ENCODE measurements at regions not wholly inside any gene's neighbourhood (a gene's known extent, or its start where the extent isn't known, plus 50 kb on each side); places are given as distances from the start of the nearest gene placed in this dataset.

- DNase-seq (ENCODE audit: low read depth, low spot score), result no peak
- Mint-ChIP-seq H3K36me3 (ENCODE audit: low read depth) (no peaks in the 10 kb centered on the region), H3K27ac (ENCODE audit: unreplicated experiment) (no peak overlapping the region), H3K4me1 (no peaks in the 10 kb centered on the region), H3K4me3 (no peak overlapping the region), H3K27me3 (ENCODE audit: low read depth) (no peaks in the 10 kb centered on the region), H3K9me3 (no peaks in the 10 kb centered on the region)
- TF ChIP-seq CTCF (conservative IDR thresholded peaks at IDR 0.05), result no peak
Measured at GRCh38 chr3:3675186-3675585, 124.0 kb upstream of the LRRN1 start.

GRCh38 chr3:3666664-3667063, 132.6 kb upstream of the LRRN1 start:
- Mint-ChIP-seq H3K4me1 (no peaks in the 10 kb centered on the region), H3K27ac (ENCODE audit: unreplicated experiment) (no peak overlapping the region), H3K27me3 (ENCODE audit: low read depth) (no peaks in the 10 kb centered on the region)

GRCh38 chr3:3665961-3666640, 133.1 kb upstream of the LRRN1 start:
- Mint-ChIP-seq H3K9me3 (peaks cover 2% of the 10 kb centered on the region), H3K27ac (ENCODE audit: unreplicated experiment) (no peak overlapping the region), H3K4me1 (no peaks in the 10 kb centered on the region), H3K36me3 (ENCODE audit: low read depth) (no peaks in the 10 kb centered on the region), H3K27me3 (ENCODE audit: low read depth) (no peaks in the 10 kb centered on the region), H3K4me3 (no peak overlapping the region)
- no peak for TF ChIP-seq CTCF (conservative IDR thresholded peaks at IDR 0.05)
- DNase-seq (ENCODE audit: low read depth, low spot score), result no peak

More at GRCh38 chr3:3666664-3667063, 132.6 kb upstream of the LRRN1 start:
- TF ChIP-seq CTCF (conservative IDR thresholded peaks at IDR 0.05), result no peak
- Mint-ChIP-seq H3K36me3 (ENCODE audit: low read depth) (no peaks in the 10 kb centered on the region), H3K9me3 (peaks cover 2% of the 10 kb centered on the region), H3K4me3 (no peak overlapping the region)
- DNase-seq (ENCODE audit: low read depth, low spot score), result no peak

GRCh38 chr3:3665546-3665945, 133.7 kb upstream of the LRRN1 start:
- Mint-ChIP-seq H3K36me3 (ENCODE audit: low read depth) (no peaks in the 10 kb centered on the region), H3K4me3 (no peak overlapping the region), H3K4me1 (no peaks in the 10 kb centered on the region), H3K9me3 (peaks cover 2% of the 10 kb centered on the region), H3K27me3 (ENCODE audit: low read depth) (no peaks in the 10 kb centered on the region), H3K27ac (ENCODE audit: unreplicated experiment) (no peak overlapping the region)
- no peak for DNase-seq (ENCODE audit: low read depth, low spot score)
- TF ChIP-seq CTCF (conservative IDR thresholded peaks at IDR 0.05), result no peak

- H3K27me3 Mint-ChIP-seq (ENCODE audit: low read depth), result no peaks in the 10 kb centered on the region
- no peaks in the 10 kb centered on the region for H3K4me1 Mint-ChIP-seq
- H3K36me3 Mint-ChIP-seq (ENCODE audit: low read depth), result no peaks in the 10 kb centered on the region
- peaks cover 2% of the 10 kb centered on the region for H3K9me3 Mint-ChIP-seq
- no peak for TF ChIP-seq CTCF (conservative IDR thresholded peaks at IDR 0.05)
- H3K4me3 Mint-ChIP-seq, result no peak overlapping the region
- DNase-seq (ENCODE audit: low read depth, low spot score), result no peak
- no peak overlapping the region for H3K27ac Mint-ChIP-seq (ENCODE audit: unreplicated experiment)
Measured at GRCh38 chr3:3664935-3665334, 134.3 kb upstream of the LRRN1 start.
